Heart left ventricle (tissue), 16 donors: ENCODE measurements at regions not wholly inside any gene's neighbourhood (a gene's known extent, or its start where the extent isn't known, plus 50 kb on each side); places are given as distances from the start of the nearest gene placed in this dataset.

Experiments
- ATAC-seq, 4 donors: fragments of 200-7000 bp; cut with Tn5 transposase; one replicate each; pipeline ENCODE4 v1.9.1; 2020 to 2022; ENCODE audit warnings: moderate library complexity in 4 of 4, mild to moderate bottlenecking in 3 of 4, moderate number of reproducible peaks in 1 of 4
- DNase-seq, 5 donors: peaks; one replicate each; pipeline ENCODE4 v3.0.0-alpha.2; 2020
- H3K27ac ChIP-seq, 12 donors: fragments of 200-600 bp; sonication (generic) in 4 of 12; one replicate each; pipeline versions ENCODE4 v1.5.0 to v1.8.0; 2016 to 2022; ENCODE audit warnings: mild to moderate bottlenecking in 2 of 12
- H3K27me3 ChIP-seq, 9 donors: fragments of 200-600 bp; sonication (generic) in 2 of 9; one replicate each; pipeline versions ENCODE4 v1.5.1 to v1.8.0; 2016 to 2022; ENCODE audit warnings: mild to moderate bottlenecking in 3 of 9
- H3K36me3 ChIP-seq, 9 donors: fragments of 200-600 bp; sonication (generic) in 2 of 9; one replicate each; pipeline versions ENCODE4 v1.5.0 to v1.8.0; 2018 to 2022; ENCODE audit warnings: mild to moderate bottlenecking in 2 of 9
- H3K4me1 ChIP-seq, 12 donors: fragments of 200-600 bp; sonication (generic) in 4 of 12; one replicate each; pipeline versions ENCODE4 v1.5.0 to v1.8.0; 2016 to 2022; ENCODE audit warnings: mild to moderate bottlenecking in 3 of 12
- H3K4me3 ChIP-seq, 12 donors: fragments of 200-600 bp; sonication (generic) in 4 of 12; one replicate each; pipeline versions ENCODE4 v1.5.0 to v1.8.0; 2017 to 2022; ENCODE audit warnings: mild to moderate bottlenecking in 9 of 12, moderate library complexity in 4 of 12
- H3K9me3 ChIP-seq, 12 donors: fragments of 200-600 bp; sonication (generic) in 4 of 12; one replicate each; pipeline versions ENCODE4 v1.5.0 to v1.8.0; 2016 to 2022; ENCODE audit warnings: mild to moderate bottlenecking in 1 of 12
- POLR2A ChIP-seq, 2 donors: fragments of 450-650 bp; IDR thresholded peaks; one replicate each; pipeline ENCODE4 v1.6.1; 2017; ENCODE audit warnings: antibody characterized with exemption in 2 of 2, mild to moderate bottlenecking in 2 of 2, moderate library complexity in 2 of 2
- WGBS, 4 donors: extraction: QIAGEN DNeasy Blood & Tissue Kit in 2 of 4; methylation state at CpG; one replicate each; pipeline versions ENCODE4 v1.1.5 to v1.1.7; 2013 to 2018; 5-methylcytosine and 5-hydroxymethylcytosine counted together
- intact Hi-C, 10 donors: fragments of 100-400 bp; cut with DNase I; formaldehyde crosslinking; loops; one replicate each; pipeline versions ENCODE4 v1.11.1 to v1.14.2; 2022
- TF ChIP-seq, protein P1 (sequence below), 12 donors: fragments of 200-600 bp; sonication (generic) in 4 of 12; IDR thresholded peaks; one replicate each; pipeline versions ENCODE4 v1.5.0 to v1.8.0; 2018 to 2022; ENCODE audit warnings: antibody characterized with exemption in 12 of 12, mild to moderate bottlenecking in 5 of 12
- donor health status: ischemic (EF 13 %, LVEDD 7.1; RV severe dilation, severe dysfunction).
- donor health status: healthy with polysubstance abuse.
- donor health status: DM: no; HTN: yes; CAD: no.
- donor health status: DM: no; HTN: no; CAD: no.
- donor health status: ischemic (EF 25% LVEDD 6.9; RV normal size, moderate dysfunction).
- donor health status: ischemic (EF 25% LVEDD 5.7; RV mildly dilated, moderate dysfunction).
- donor health status: healthy.
- donor health status: DM: yes; HTN: yes; CAD: no.
- donor health status: ischemic (EF 35%, LVEDD 5.7; RV mildly dilated, moderate dysfunction).
- donor health status: nonischemic (EF 11% LVEDD 7.7; RV severe dilation, severe dysfunction).
- donor health status: DM: yes; HTN: yes; CAD: no.
- donor health status: PGD.
- donor health status: ischemic (EF 29% LVEDD 5.4; RV normal size, mild dysfunction).
- donor health status: nonischemic (EF 23%, LVEDD 6.1; RV moderate dilation, normal function).

DNA sequence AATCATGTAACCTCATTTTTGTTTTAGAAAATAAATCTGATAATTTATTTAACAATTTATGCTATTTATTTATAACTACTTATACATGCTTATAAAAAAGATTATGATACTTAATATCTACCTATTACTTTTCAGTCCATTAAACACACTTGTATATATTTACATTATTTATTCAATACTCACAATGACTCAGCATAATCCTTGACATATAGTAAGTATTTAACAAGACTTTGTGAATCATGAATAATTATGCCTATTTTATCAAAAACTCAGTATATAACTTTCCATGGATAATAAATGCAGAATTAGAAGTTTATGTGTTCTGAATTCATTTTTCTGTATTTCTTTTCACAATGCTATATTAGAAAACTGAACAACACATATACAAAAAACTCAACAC is 266.0 kb upstream of the STAC start:
- no peak for DNase-seq
- intact Hi-C loops = no loop called here
- no peak for ATAC-seq
- Histone ChIP-seq H3K27me3 (no peaks in the 10 kb centered on the region), H3K4me1 (peaks cover 0 to 3% (median 0%) of the 10 kb centered on the region in 12 donors), H3K36me3 (no peaks in the 10 kb centered on the region), H3K27ac (no peak overlapping the region), H3K4me3 (no peak overlapping the region), H3K9me3 (no peaks in the 10 kb centered on the region)
- TF ChIP-seq, protein P1, sequence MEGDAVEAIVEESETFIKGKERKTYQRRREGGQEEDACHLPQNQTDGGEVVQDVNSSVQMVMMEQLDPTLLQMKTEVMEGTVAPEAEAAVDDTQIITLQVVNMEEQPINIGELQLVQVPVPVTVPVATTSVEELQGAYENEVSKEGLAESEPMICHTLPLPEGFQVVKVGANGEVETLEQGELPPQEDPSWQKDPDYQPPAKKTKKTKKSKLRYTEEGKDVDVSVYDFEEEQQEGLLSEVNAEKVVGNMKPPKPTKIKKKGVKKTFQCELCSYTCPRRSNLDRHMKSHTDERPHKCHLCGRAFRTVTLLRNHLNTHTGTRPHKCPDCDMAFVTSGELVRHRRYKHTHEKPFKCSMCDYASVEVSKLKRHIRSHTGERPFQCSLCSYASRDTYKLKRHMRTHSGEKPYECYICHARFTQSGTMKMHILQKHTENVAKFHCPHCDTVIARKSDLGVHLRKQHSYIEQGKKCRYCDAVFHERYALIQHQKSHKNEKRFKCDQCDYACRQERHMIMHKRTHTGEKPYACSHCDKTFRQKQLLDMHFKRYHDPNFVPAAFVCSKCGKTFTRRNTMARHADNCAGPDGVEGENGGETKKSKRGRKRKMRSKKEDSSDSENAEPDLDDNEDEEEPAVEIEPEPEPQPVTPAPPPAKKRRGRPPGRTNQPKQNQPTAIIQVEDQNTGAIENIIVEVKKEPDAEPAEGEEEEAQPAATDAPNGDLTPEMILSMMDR (IDR thresholded peaks at IDR 0.05) = no peak
- TF ChIP-seq POLR2A (IDR thresholded peaks at IDR 0.05) = no peak

DNA sequence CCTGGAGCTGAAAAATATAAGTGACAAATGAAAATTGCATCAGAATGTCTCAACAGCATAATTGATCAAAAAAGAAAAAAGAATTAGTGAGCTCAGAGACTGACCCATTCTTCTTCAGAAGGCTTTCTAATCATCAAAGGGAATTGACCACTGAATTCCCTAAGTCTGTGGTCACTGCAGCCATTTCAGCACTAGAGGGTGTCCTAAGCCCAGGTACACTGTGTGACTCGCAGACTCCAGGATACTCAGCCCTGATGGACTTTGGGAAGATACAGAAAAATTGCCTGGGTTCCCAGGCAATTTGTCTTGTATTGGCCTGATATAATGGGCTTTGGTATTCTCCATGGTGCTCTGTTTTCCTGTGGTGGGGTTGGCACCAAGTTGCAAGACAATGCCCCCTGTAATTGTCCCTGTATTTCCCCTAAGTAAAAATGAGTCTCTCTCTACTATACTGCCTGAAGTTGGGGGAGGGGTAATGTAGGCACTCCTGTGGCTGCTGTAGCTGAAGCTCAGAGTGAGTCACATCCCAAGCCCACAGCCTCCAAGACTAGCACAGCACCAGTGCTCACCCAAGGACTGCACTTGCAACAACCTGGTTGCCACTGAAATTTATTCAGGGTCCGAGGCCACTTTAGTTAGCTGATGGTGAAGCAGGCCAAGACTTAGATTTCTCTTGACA is 256.0 kb upstream of the STAC start:
- Histone ChIP-seq H3K36me3 (no peaks in the 10 kb centered on the region), H3K27ac (no peak overlapping the region), H3K9me3 (peaks cover 0 to 30% (median 5%) of the 10 kb centered on the region in 12 donors), H3K4me1 (no peaks in the 10 kb centered on the region), H3K4me3 (no peak overlapping the region), H3K27me3 (no peaks in the 10 kb centered on the region)
- no peak for ATAC-seq
- intact Hi-C loops = no loop called here
- no peak for DNase-seq
- no peak for TF ChIP-seq POLR2A (IDR thresholded peaks at IDR 0.05)
- TF ChIP-seq, protein P1 (IDR thresholded peaks at IDR 0.05) = peak in 1 of 12 donors; percentile 14
- WGBS, 4 donors = 60 to 69% (median 64%) methylated on average over 2 of the region's 2 CpGs

DNA sequence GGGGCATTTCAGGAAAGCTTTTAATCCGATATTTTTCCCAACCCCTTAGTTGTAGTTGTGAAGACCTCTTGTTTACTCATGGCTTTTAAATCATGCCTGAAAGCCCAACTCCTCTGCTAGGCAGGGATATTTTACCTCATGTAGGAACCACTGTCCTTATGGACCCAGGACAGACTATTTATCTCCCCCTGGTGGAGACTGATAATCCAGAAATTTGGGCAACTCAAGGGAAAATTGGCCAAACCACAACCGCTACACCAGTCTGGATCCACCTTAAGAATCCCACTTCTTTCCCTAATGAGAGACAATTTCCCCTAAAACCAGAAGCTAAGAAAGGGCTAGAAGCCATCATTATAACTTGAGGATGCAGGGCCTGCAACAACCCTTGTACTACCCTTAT is 248.1 kb upstream of the STAC start:
- Histone ChIP-seq H3K9me3 (peaks cover 0 to 9% (median 0%) of the 10 kb centered on the region in 12 donors), H3K36me3 (no peaks in the 10 kb centered on the region), H3K4me1 (no peaks in the 10 kb centered on the region), H3K4me3 (no peak overlapping the region), H3K27ac (no peak overlapping the region), H3K27me3 (no peaks in the 10 kb centered on the region)
- TF ChIP-seq, protein P1 (IDR thresholded peaks at IDR 0.05) = no peak
- no peak for TF ChIP-seq POLR2A (IDR thresholded peaks at IDR 0.05)
- ATAC-seq (no peak), DNase-seq (no peak)
- intact Hi-C loops = no loop called here
- 93 to 98% (median 95%) methylated on average over 2 of the region's 2 CpGs for WGBS, 4 donors

DNA sequence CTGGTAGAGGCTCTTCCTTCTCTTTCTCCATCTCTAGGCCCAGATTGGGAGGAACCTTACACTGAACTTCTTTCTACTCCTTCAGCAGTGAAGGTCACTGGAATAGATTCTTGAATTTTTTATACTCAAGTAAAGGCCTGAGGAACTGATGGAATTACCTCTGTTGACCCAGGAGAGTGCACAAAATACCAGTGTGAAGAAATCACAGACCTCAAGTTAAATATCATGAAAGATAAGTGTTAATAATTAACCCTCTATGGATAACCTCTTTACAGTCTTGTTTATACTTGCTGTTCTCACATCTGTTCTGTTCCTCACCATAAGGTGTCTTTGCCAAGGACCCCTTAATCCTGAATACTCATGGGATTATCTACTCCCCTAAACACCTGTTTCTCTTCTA is 244.4 kb upstream of the STAC start:
- H3K4me3 ChIP-seq = no peak overlapping the region
- intact Hi-C loops = no loop called here
- H3K27me3 ChIP-seq = no peaks in the 10 kb centered on the region
- TF ChIP-seq, protein P1 (IDR thresholded peaks at IDR 0.05) = no peak
- no peak for TF ChIP-seq POLR2A (IDR thresholded peaks at IDR 0.05)
- no peaks in the 10 kb centered on the region for H3K36me3 ChIP-seq
- no peak for DNase-seq
- H3K9me3 ChIP-seq = no peaks in the 10 kb centered on the region
- ATAC-seq = no peak
- no peak overlapping the region for H3K27ac ChIP-seq
- H3K4me1 ChIP-seq = no peaks in the 10 kb centered on the region
